Suprapubic skin (tissue), 4 donors: ENCODE measurements at regions not wholly inside any gene's neighbourhood (a gene's known extent, or its start where the extent isn't known, plus 50 kb on each side); places are given as distances from the start of the nearest gene placed in this dataset.

ENCODE experiments used
- CTCF ChIP-seq, 2 donors: fragments of 200-600 bp in 1 of 2; fragments of 450-650 bp in 1 of 2; sonication (generic) in 1 of 2; IDR thresholded peaks; one replicate each; pipeline ENCODE4 v1.5.1; 2016 to 2019; ENCODE audit warnings: antibody characterized with exemption in 2 of 2, mild to moderate bottlenecking in 1 of 2, moderate library complexity in 1 of 2
- EP300 ChIP-seq: sonication (generic); formaldehyde crosslinking; IDR thresholded peaks from one replicate; pipeline ENCODE4 v1.6.1; 2017; ENCODE audit warnings: antibody characterized with exemption
- POLR2AphosphoS5 ChIP-seq, 3 donors: sonication (generic); formaldehyde crosslinking; IDR thresholded peaks; one replicate each; pipeline ENCODE4 v1.6.1; 2017; ENCODE audit warnings: antibody characterized with exemption in 3 of 3

- no peak for TF ChIP-seq CTCF (IDR thresholded peaks at IDR 0.05)
- no peak for TF ChIP-seq EP300
- TF ChIP-seq POLR2AphosphoS5 (IDR thresholded peaks at IDR 0.05), result no peak
Observed at GRCh38 chr21:38148046-38148445, 108.7 kb upstream of the KCNJ15 start.
